WI38 (cell line): ENCODE measurements at regions not wholly inside any gene's neighbourhood (a gene's known extent, or its start where the extent isn't known, plus 50 kb on each side); places are given as distances from the start of the nearest gene placed in this dataset.

Experiments
- H3K4me3 ChIP-seq: 2 replicates; pipeline ENCODE4 v1.5.1; 2011; ENCODE audit warnings: low read depth, mild to moderate bottlenecking, control low read depth, low read length
- TF ChIP-seq, protein P1 (sequence below): IDR thresholded peaks from 2 replicates; pipeline ENCODE4 v1.5.1; 2012; ENCODE audit warnings: low read depth, mild to moderate bottlenecking, control low read depth, low read length

DNA sequence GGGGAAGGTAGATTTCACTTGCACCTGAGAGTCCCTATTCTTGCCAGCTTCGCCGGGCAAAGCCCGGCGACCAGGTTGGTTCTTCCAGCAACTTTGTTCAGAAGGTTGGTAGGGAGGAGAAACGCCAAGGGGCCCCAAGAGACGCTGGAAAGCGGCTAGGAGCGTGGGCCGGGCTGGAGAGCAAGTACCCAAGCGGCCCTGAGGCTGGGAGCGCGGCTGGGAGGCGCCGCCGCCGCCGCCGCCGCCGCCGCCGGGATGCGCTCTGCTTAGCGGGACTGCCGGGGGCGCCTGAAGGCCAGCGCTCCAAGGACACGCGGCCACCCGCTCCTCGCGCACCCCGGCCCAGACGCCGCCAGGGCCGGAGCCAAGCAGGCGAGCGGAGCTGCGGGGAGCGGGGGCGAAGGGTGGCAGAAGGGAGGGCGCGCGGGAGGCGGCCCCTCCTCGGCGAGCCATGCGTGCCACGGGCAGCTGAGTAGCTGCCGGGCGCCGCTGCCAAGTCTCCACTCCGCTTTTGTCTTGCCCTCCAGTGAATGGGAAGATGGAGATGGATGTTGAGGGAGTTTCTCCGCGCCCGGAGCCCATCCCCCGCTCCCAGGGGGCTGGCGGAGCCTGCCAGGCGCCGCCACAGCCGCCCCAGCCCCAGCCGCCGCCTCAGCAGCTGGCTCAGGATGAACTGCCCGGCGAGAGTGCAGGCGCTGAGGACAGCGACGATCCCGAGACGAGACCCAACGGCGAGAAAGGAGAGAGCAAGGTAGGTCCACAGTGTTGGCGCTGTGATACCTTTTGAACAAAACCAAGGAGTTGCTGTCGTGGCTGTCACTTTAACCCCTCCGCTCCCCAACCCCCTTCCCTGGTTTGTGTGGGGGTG, 227.4 kb upstream of the AZI2 start:
- H3K4me3 ChIP-seq = 0 out of 2 replicates have a peak overlapping the region, but pooled peaks have one; percentile 16
- TF ChIP-seq, protein P1, sequence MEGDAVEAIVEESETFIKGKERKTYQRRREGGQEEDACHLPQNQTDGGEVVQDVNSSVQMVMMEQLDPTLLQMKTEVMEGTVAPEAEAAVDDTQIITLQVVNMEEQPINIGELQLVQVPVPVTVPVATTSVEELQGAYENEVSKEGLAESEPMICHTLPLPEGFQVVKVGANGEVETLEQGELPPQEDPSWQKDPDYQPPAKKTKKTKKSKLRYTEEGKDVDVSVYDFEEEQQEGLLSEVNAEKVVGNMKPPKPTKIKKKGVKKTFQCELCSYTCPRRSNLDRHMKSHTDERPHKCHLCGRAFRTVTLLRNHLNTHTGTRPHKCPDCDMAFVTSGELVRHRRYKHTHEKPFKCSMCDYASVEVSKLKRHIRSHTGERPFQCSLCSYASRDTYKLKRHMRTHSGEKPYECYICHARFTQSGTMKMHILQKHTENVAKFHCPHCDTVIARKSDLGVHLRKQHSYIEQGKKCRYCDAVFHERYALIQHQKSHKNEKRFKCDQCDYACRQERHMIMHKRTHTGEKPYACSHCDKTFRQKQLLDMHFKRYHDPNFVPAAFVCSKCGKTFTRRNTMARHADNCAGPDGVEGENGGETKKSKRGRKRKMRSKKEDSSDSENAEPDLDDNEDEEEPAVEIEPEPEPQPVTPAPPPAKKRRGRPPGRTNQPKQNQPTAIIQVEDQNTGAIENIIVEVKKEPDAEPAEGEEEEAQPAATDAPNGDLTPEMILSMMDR = no peak

- no peak overlapping the region for H3K4me3 ChIP-seq
- TF ChIP-seq, protein P1 = no peak
Observed at GRCh38 chr3:28576614-28577200, 228.1 kb upstream of the AZI2 start.

- TF ChIP-seq, protein P1 = no peak
- H3K4me3 ChIP-seq = no peak overlapping the region
Observed at GRCh38 chr3:28577941-28578500, 229.4 kb upstream of the AZI2 start.

DNA sequence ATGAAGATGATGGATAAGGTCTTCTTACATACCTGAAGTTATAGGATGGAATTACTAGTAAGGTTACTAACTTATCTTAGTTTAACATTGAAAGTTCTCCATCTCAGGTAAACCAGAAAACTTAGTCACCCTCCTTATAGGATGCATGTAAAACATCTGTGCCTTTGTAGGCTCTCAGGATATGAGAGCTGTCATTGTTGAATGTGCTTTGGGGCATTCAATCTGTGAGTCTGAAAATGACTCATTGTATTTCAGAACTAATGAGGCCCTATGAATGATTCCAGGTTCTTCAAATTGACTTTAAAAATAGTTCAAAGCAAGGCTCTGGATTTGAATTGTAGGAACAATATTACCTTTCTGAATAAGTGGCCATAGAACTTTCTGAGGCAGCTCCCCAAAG, 237.7 kb upstream of the AZI2 start:
- no peak overlapping the region for H3K4me3 ChIP-seq
- TF ChIP-seq, protein P1 = no peak

DNA sequence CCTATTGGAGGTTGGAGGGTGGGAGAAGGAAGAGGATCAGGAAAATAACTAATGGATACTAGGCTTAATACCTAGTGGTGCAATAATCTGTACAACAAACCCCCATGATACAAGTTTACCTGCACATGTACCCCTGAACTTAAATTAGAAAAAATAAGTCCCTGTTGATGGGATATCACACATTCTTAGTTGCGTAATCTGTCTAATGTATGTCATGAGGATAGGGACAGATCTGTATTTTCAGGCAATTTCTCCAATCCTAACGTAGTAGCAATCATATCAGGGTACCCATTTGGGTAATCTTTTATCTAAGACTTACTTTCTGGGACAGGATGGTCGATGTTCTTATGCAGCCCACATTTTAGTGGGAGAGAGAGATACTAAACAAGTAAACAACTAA, 239.1 kb upstream of the AZI2 start:
- TF ChIP-seq, protein P1 = no peak
- no peak overlapping the region for H3K4me3 ChIP-seq

DNA sequence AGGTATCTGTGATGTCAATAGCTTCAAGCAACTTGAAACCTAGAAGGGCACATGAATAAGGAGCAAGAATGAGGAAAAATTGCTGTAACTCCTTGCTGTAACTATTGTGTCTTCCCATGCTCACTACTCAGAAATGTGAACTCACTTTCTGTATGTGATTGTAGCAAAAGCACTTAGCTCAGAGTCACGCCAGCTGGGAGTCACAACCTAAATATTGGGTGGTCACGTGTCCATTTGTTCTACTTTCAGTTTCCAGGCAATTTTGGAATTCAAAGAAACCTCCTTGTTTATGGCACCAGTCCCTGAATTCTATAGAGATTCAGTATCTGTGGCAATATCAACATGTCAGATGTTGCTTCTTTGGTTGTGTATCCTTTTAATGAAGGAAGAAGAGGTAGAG, 241.6 kb upstream of the AZI2 start:
- TF ChIP-seq, protein P1 = no peak

GRCh38 chr3:28590860-28591259, 242.2 kb upstream of the AZI2 start:
- TF ChIP-seq, protein P1 = no peak
- 0 out of 2 replicates have a peak overlapping the region, but pooled peaks have one; percentile 1 for H3K4me3 ChIP-seq

More for the DNA sequence above, 241.6 kb upstream of the AZI2 start:
- 0 out of 2 replicates have a peak overlapping the region, but pooled peaks have one; percentile 13 for H3K4me3 ChIP-seq
